IPS-11a (cell line): ENCODE measurements at regions not wholly inside any gene's neighbourhood (a gene's known extent, or its start where the extent isn't known, plus 50 kb on each side); places are given as distances from the start of the nearest gene placed in this dataset.
A peak's percentile ranks its signal among the peaks of the same experiment; 100 is the strongest.

Experiments used
- H3K4me3 ChIP-seq: one replicate; pipeline ENCODE4 v1.5.1; 2013; ENCODE audit warnings: low read depth, low read length, control low read depth

DNA sequence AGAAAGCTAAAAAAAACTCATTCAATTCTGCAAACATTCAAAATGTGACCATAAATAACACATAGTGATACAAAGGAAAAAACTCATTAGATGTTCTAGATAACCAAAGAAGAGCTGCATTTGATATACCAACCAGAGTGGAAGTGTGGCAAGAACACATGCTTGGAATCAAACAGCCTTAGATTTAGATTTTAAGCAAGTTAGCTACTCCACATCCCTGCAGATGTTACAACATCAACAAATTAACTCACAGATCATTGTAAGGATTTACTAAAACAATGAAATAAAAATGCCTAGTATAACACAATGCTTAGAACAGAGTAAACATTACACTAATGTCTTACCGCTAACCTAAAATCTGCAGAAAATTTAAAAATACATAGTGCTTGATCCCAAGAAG is 114.0 kb upstream of the AKIP1 start:
- H3K4me3 ChIP-seq, result no peak overlapping the region

DNA sequence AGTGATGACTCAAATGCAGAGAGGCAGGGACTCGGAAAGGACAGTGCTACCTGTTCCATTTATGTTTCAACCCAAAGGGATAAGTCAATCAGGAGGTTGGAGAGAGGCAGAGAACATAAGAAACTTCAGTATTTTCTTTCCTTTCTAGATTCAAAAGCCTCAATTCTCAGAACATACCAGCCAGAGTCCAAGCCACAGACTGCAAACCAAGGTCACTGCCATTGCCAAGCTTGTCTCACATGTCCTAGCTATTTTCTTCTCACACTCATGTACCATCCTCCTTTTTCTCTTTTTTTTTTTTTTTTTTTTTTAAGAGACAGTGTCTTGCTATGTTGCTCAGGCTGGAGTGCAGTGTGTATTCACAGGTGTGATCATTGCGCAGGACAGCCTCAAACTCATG is 111.7 kb upstream of the AKIP1 start:
- H3K4me3 ChIP-seq, result no peak overlapping the region

DNA sequence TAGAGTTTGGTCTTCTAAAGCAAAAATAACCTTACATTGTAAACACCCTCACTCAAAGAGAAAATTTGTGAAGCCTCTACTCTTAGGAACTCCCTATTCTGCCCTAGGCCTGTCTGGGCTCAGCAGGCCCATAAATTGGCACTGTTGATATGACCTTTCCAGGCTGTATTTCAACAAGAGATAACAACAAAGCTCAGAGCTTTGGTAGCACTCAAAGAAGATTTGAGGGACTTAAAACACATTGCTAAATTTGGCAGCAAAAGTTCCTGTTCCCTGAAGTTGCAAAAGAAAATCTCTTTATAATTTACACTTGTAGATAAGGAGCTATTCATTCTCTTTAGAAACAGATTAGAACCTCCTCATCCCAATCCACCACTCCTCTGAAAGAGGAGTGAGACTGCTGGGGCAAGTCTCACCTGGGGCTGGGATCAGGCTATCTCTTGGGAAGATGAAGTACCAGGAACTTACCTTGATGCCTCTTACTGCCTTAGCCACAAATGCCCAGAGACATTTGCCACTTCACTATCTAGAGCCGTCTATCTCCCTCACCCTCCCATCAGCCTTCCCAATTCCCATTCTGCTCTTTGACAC is 110.4 kb upstream of the AKIP1 start:
- H3K4me3 ChIP-seq, result no peak overlapping the region

DNA sequence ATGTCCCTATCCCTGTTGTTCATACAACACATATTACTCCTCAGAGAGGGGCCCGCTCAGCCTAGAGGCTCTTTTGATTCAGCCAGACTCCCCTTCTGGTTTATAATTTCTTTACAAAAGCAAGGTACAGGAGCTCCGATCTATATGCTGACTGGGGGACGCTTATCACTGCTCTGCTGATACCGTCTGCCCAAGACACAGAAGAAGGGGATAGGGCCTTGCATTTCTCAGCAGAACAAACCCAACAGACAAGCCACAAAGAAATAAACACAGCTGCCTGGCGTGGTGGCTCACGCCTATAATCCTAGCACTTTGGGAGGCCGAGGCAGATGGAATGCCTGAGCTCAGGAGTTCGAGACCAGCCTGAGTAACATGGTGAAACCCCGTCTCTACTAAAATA is 109.9 kb upstream of the AKIP1 start:
- H3K4me3 ChIP-seq, result no peak overlapping the region

DNA sequence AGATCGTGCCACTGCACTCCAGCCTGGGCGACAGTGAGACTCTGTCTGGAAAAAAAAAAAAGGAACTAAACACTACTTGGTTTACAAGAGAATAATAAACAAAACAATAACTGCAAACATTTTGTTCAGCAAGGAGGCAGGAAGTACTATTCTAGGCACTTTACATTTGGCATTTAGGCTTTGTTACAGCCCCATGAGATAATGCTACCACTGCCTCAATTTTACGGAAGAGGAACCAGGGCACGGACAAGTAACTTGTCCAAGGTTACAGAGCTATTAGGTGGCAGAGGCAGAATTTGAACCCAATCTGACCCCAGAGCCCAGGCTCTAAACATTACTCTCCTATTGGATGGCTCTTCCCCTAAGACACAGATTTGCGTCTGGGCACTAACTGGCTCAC is 108.7 kb upstream of the AKIP1 start:
- H3K4me3 ChIP-seq, result no peak overlapping the region

DNA sequence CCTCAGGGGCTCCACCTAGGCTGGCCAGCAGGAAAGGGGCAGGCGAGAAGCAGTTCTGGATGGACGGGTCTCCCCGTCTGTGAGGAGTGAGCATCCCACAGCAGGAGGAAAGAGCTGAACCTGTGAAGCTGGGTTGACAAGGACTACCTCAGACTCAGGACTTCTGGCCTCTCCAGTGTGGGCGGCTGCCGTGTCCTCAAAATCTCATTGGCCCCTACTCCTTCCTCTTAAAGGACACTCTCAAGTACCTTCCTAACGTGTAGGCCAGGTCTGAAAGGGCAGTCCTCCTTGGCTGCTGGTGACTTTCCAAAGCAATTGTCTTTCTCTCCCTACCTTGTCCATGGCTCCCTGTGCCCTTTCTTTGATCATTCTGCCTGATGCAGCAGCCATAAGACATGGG is 107.0 kb upstream of the AKIP1 start:
- no peak overlapping the region for H3K4me3 ChIP-seq

DNA sequence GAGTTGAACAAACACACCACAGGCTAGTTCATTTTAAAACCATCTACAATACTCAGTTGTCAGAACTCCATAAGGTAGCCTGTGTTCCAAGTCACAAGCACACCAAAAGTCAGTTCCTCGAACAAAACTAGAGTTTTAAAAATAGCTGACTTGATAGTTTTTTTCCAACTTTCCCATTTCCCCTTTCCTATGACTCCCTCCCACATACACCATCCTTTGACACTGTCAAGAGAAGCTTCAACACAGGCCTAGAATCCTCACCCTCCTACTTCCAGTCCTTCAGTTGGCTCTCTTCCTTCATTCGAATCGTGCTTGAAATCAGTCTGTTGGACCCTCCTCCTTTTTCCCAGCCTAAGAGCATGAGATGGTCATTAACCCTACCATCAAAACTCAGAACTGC is 105.7 kb upstream of the AKIP1 start:
- H3K4me3 ChIP-seq, result no peak overlapping the region

DNA sequence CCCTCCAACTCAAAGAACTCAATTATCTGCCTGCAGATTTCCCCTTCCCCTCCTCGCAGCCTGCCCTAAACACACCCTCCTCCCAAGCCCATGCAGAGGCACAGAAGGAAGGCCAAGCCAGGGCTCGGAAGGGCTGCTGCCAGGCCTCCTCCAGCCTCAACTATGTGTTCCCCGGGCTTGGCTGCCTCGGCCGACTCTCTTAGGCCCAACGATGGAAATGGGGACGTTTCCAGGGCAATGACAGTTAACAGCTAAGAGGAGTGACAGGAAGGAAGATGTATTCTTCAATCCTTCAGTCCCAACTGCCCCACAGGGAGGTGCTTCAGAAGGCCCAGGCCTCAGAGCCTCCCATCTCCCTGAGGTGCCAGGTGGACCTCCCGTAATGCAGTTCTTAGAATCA is 104.0 kb upstream of the AKIP1 start:
- no peak overlapping the region for H3K4me3 ChIP-seq

DNA sequence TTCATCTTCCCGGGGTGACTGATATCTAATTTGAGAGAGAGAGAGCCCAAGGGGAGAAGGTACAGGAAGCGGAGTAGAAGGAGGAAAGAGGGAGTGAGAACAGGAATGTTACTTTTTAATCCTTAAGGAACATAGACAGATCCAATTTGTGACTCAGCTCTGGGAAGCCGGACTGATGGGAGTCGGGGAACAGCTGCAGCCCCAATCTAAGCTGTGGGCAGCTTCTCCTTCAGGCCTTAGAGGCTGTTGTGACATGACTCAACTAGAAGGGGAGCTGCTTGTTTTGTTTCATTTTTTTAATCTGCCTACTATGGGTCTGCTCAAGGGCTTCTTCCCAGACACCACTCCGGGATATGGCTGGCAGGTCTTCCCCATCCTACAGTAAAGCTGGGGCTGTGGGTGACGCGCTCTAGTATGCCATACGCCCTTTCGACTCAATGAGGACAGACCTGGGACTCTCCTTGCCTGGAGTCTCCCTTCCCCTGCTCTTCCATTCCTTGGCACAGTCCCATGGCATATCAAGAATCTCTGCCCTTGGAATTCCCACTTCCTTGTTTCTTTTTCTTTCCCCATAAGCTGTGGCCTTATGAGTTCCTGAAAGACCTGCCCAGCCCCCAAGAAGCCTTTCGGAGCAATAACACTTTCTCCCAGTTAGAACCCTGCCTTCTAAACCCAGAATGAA is 103.3 kb upstream of the AKIP1 start:
- no peak overlapping the region for H3K4me3 ChIP-seq

DNA sequence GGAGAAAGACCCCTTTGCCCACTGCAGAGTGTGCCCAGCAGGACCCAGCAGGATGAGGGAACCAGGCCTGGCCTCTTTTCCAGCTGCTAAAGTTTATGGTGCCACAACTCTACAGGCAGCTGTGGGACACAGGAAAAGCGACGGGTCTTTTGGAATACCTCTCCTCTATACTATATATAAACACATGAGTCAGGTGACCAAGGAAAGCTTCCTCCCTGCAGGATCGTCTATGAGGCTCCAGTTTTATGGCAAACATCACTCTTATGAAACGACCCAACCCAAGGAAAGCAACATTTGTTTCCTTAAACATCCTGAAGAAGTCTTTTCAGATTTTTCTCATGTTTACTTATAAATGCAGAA is 102.8 kb upstream of the AKIP1 start:
- no peak overlapping the region for H3K4me3 ChIP-seq

DNA sequence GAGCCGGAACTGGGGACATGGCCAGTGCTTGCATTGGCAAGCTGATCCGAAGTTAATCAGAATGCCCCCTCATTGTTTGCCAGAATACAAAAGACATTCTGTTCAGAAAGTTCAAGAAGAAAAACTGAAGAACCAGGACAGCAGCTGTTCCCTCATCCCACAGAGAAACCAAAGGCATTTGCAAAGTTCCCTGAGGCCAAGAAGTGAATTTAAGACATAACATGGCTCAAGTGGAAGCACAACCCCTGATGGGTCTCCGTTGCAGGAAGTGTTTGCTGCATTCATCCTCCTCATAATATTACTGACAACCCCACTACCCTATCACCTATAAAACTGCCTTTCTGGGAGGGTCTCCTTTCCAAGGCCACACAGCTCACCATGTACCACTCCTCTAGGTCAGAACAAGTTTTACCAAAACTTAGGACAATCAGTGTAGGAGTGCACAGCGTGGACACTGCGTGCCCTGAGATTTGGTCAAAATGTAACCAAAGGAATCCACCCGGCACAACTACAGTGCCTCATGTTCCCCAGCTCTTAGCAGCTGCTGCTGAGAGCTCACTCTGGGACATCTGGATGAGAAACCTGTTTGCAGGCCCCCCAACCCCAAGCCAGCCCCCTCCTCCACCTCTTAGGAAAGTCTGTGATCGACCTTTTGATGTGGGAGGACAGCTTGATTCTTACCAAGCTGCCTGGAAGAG is 101.6 kb upstream of the AKIP1 start:
- H3K4me3 ChIP-seq, result peak overlapping the region; percentile 43

DNA sequence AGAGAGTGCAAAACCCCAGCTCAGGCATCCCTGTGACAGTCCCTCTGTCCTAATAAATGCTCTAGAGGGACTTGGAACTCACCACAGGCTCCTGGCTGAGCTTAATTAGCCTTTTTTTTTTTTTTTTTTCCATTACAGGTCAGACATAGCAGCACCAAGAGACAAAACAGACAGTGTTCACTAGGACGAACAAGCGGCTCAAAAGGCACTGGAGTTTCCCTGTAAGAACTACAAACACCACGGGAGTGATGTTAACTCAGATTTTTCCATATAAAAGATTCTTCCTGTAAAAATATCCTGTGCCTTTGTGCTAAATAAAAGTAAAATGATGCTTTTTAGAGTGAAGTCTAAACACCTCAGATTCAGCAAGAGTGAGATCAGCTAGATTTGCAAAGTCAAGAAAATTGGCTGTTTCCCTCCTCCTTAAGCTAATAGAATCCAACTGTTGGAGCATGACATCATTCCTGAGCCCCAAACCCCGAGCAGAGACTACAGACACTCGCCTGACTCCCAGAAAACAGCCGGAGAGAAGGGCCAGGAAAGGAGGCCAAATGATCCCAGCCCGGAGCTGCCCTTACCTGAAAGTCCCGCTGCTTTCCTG is 101.0 kb upstream of the AKIP1 start:
- peak overlapping the region; percentile 43 for H3K4me3 ChIP-seq

DNA sequence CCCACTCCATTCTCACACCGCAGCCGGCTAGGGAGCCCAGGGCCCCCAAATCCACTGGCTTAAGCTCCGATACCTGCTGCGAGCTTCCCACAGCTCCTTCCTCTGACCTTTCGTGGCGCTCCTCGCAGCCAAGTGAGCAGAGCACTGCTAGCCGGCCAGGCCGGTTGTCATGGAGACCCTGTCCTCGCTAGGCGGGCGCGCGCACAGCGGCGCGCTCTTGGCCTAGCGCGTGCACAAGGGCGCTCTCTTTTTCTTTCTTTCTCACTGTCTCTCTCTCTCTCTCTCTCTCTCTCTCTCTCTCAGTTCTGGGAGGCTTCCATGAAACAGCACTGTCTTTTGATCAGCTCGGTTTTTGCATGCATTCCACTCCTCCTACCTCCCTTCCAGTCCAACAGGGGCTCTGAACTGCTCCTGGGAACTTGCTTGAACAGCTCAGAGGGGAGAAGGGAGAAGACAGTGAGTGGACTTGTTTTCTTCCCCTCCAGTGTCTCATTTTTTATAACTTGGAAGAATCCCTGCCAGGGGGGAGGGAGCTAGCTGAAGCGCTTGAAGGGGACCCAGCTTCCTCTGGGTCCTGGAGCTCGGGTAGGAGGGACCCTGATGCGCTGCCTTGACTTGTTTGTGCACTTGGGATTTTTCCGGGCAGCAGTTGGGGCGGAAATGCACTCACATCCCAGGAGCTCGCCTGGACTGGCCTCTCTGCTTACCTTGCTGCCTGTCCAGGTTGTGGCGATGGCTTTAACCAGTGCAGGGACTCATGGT is 100.3 kb upstream of the AKIP1 start:
- H3K4me3 ChIP-seq, result peak overlapping the region; percentile 43

DNA sequence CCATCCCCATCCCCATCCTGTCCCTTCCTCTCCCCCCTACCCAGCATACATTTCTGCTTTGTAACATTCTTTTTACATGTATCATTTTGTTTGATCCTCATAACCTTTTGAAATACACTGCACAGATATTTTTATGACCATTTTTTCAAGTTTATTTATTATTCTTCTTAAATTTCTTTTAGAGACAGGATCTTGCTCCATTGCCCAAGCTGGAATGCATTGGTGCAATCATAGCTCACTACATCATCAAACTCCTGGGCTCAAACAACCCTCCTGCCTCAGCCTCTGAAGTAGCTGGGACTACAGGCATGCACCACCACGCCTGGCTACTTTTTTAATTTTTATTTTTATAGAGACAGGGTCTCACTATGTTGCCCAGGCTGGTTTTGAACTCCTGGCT is 99.4 kb upstream of the AKIP1 start:
- H3K4me3 ChIP-seq, result no peak overlapping the region

DNA sequence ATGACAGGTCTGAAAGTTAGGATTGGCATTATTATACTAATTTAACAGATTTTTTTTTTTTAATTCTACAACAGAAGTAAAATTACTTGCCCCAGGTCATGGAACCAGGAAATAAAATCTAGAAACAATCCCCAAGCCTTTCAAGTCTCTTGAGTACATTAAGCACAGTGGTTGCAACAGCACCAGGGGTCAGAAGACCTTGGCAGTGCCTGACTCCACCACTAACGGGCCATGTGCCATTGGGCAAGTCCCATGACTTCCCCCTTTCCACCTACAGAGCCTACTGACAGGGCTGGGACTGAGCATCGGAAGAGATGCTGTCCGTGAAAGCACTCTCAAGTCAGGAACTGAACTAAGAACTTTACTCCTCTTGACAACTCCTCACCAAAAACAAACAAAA is 98.6 kb upstream of the AKIP1 start:
- H3K4me3 ChIP-seq, result no peak overlapping the region

DNA sequence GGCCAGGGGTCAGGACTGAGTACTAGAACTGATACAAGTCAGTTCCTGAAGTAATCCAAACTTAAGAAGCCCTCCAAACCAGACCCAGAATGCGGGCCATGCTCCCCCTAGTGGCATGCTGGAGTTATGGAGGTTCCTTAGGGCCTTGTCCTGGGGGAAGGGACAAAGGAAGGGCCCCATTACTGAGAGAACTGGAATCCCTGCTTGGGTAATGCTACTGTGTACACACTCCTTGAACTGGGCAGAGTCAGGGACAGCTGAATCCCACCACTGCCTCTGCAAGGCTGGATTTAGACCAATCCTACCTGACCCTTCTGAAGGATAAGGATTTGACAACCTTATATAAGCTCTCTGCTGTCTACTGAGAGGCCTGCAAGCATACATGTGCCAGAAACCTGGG is 97.3 kb upstream of the AKIP1 start:
- no peak overlapping the region for H3K4me3 ChIP-seq

DNA sequence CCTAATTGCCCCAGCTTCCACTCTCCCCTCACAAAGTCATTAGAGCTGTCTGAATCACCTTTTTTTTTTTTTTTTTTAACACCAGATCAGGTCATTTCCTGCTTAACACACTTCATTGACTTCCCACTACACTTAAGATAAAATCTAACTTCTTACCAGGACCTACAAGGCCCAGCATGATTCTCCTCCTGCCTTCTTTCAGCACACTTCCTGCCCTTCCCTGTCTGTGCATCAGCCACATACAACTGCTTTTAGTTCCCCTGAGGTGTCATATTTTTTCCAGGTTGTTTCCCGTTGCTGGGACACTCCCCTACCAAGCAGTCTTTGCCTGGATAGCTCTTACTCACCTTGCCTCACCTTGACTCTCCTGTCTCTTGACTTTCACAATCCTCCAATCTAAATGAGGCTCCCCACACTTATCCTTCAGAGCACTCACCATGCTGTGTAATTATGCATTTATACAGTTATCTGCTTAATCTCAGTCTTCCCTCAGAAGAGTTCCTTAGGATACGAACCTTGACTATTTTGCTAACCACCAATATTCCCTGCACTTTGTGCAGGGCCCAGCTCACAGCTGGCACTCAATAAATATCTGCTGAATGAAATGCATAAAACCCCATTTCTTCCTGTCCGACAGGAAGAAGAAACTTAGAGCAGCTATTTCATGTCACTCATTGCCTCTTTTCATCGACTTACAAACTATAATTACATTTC is 96.6 kb upstream of the AKIP1 start:
- no peak overlapping the region for H3K4me3 ChIP-seq

DNA sequence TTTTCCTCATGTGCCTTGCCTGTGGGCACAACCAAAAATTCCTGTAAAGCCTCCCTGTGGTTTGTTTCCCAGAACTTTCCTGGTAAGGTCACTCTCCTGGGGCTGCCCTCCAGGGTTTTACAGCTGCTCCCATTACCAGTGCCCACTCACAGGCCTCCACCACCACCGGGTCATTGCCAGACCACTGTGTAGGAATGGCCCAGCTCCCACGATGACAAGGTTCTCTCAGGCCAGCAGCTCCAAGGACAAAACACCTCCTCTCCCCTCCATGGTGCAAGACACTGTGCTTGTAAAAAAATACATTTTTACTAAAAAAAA is 96.1 kb upstream of the AKIP1 start:
- H3K4me3 ChIP-seq, result no peak overlapping the region

DNA sequence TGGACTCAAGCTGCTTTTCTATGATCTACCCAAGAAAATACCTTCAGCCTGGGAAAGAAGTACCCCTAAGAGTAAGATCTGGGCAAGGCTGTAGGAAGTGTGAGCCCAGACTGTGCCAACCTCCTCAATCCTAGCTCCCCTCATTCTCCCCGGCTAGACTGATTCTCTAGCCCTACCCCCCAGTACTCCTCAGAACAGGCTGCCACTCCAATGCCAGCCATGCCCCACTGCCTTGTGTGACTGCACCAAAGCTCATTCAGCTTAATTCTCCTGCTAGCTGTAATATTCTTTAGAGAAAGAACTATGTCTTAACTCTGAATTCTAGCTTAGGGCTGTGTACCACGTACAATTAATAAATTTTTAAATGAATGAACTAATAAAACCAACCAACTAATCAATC is 92.6 kb upstream of the AKIP1 start:
- no peak overlapping the region for H3K4me3 ChIP-seq

DNA sequence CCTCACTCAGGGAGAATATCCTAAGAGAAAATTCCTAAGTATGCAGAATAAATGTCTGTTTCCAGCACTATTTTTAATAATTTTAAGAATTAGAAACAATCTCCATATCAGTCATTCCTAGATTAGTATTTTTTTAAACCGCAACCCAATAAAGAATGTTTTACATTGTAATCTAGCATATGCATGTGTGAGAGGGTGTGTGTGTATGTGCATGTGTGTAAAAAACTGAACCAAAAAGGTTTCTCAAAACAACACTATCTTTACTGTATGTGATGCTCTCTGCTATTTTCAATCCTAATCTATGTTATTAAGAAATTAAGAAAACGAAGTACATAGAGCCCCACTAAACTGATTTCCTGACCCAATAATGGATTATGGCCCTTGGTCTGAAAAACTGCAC is 90.6 kb upstream of the AKIP1 start:
- H3K4me3 ChIP-seq, result no peak overlapping the region

DNA sequence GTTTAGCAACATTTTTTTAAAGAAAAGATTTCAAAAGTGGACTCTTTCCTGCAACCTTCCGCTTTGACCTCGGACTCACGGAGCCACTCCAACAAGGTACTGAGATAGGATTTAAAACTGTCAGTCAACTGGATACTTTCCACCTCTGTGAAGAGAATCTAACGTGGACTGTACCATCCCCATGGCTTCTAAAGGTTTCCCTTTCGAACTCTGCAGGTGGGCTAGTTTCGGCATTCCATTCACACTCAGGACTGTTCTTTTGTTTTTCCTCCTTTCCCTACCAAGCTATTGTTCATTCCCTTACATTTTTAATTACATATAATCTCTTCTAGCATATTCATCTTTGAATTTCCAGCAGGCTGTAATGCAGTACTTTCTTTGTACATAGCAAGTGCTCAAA is 88.5 kb upstream of the AKIP1 start:
- no peak overlapping the region for H3K4me3 ChIP-seq
